SK-N-SH (cell line): ENCODE measurements at regions not wholly inside any gene's neighbourhood (a gene's known extent, or its start where the extent isn't known, plus 50 kb on each side); places are given as distances from the start of the nearest gene placed in this dataset.

Experiments
- CTCF ChIA-PET: fragments of 300-600, 350-600 bp; formaldehyde crosslinking; extraction: SDS; loops from one replicate; lab custom pipeline; 2021; lab: Yijun Ruan, JAX
- POLR2A ChIA-PET: fragments of 350-600 bp; sonication (Branson Sonifier 250); formaldehyde crosslinking; extraction: SDS; loops from one replicate; lab custom pipeline; 2020; ENCODE audit warnings: antibody characterized with exemption, inconsistent platforms; lab: Yijun Ruan, JAX
- DNase-seq: peaks from one replicate; pipeline ENCODE4 v3.0.0; 2012
- H2AFZ ChIP-seq: fragments of 200-600 bp; sonication (generic); 2 replicates; pipeline ENCODE4 v1.8.1; 2016; ENCODE audit warnings: antibody characterized with exemption, mild to moderate bottlenecking, low read depth
- H3F3A ChIP-seq: fragments of 200-600 bp; sonication (generic); replicated peaks from 2 replicates; pipeline ENCODE3; 2016; ENCODE audit warnings: antibody characterized with exemption, mild to moderate bottlenecking; ENCODE audit not compliant: insufficient read depth
- H3K27ac ChIP-seq, 2 experiments: fragments of 200-500 bp in 1 of 2; fragments of 200-600 bp in 1 of 2; sonication (Bioruptor generic) in 1 of 2; sonication (generic), shearing (Covaris generic) in 1 of 2; 2 replicates each; pipeline versions ENCODE4 v1.5.1 to v1.6.1; 2014 to 2016; ENCODE audit warnings: low read depth in 2 of 2, inconsistent platforms in 1 of 2, low read length in 1 of 2, mild to moderate bottlenecking in 1 of 2, mixed read lengths in 1 of 2
- H3K27me3 ChIP-seq: fragments of 200-600 bp; sonication (generic), shearing (Covaris generic); 2 replicates; pipeline ENCODE4 v1.6.1; 2016; ENCODE audit warnings: mixed run types; ENCODE audit not compliant: insufficient read depth
- H3K36me3 ChIP-seq, 2 experiments: fragments of 200-500 bp in 1 of 2; fragments of 200-600 bp in 1 of 2; sonication (Bioruptor generic) in 1 of 2; sonication (generic) in 1 of 2; replicated peaks in 1 of 2; 2 replicates each; pipeline versions ENCODE3 to v1.5.1; 2014 to 2016; ENCODE audit warnings: low read length in 1 of 2, mild to moderate bottlenecking in 1 of 2; ENCODE audit not compliant: insufficient read depth in 2 of 2, control insufficient read depth in 1 of 2
- H3K4me1 ChIP-seq, 2 experiments: fragments of 200-500 bp in 1 of 2; fragments of 200-600 bp in 1 of 2; sonication (Bioruptor generic) in 1 of 2; sonication (generic), shearing (Covaris generic) in 1 of 2; 2 replicates each; pipeline versions ENCODE4 v1.5.1 to v1.6.1; 2014 to 2016; ENCODE audit warnings: low read depth in 1 of 2, low read length in 1 of 2, mixed run types in 1 of 2; ENCODE audit not compliant: insufficient read depth in 2 of 2, control insufficient read depth in 1 of 2
- H3K4me2 ChIP-seq: fragments of 200-600 bp; sonication (generic), shearing (Covaris generic); 2 replicates; pipeline ENCODE4 v1.6.1; 2017; ENCODE audit warnings: mixed run types
- H3K4me3 ChIP-seq, 2 experiments: fragments of 200-500 bp in 1 of 2; fragments of 200-600 bp in 1 of 2; sonication (Bioruptor generic) in 1 of 2; sonication (generic), shearing (Covaris generic) in 1 of 2; 2 replicates each; pipeline versions ENCODE4 v1.5.1 to v1.8.1; 2014 to 2016; ENCODE audit warnings: low read depth in 2 of 2, inconsistent platforms in 1 of 2, low read length in 1 of 2, mild to moderate bottlenecking in 1 of 2, mixed read lengths in 1 of 2, moderate library complexity in 1 of 2
- H3K79me2 ChIP-seq: fragments of 200-600 bp; sonication (generic); 2 replicates; pipeline ENCODE4 v1.8.1; 2017; ENCODE audit warnings: mild to moderate bottlenecking; ENCODE audit not compliant: insufficient read depth
- H3K9ac ChIP-seq: fragments of 200-600 bp; sonication (generic); 2 replicates; pipeline ENCODE4 v1.6.1; 2017; ENCODE audit warnings: mixed run types
- H3K9me2 ChIP-seq: fragments of 200-600 bp; sonication (generic); 2 replicates; pipeline ENCODE4 v1.6.1; 2017; ENCODE audit warnings: mixed run types
- H3K9me3 ChIP-seq: fragments of 200-600 bp; sonication (generic); 2 replicates; pipeline ENCODE4 v1.6.1; 2017; ENCODE audit warnings: mixed run types, mild to moderate bottlenecking, moderate library complexity
- H4K20me1 ChIP-seq: fragments of 200-600 bp; sonication (generic); 2 replicates; pipeline ENCODE4 v1.6.1; 2017; ENCODE audit warnings: mild to moderate bottlenecking, mixed run types; ENCODE audit not compliant: insufficient read depth
- EP300 ChIP-seq, 2 experiments: IDR thresholded peaks; 2 replicates each; pipeline versions ENCODE4 v1.4.0 to v1.6.1; 2012; ENCODE audit warnings: borderline replicate concordance in 1 of 2, low read depth in 1 of 2, low read length in 1 of 2
- GATA2 ChIP-seq: sonication (generic); formaldehyde crosslinking; IDR thresholded peaks from 2 replicates; pipeline ENCODE4 v1.5.0; 2020; ENCODE audit warnings: mild to moderate bottlenecking, missing genetic modification reagents
- JUND ChIP-seq: IDR thresholded peaks from 2 replicates; pipeline ENCODE4 v1.4.0; 2012
- MEF2A ChIP-seq: IDR thresholded peaks from 2 replicates; pipeline ENCODE4 v1.4.0; 2012; ENCODE audit warnings: low read depth, borderline replicate concordance
- MXI1 ChIP-seq: IDR thresholded peaks from 2 replicates; pipeline ENCODE4 v1.6.1; 2012; ENCODE audit warnings: mild to moderate bottlenecking, low read depth, low read length, improper control_type of control experiment
- PBX3 ChIP-seq: IDR thresholded peaks from 2 replicates; pipeline ENCODE4; 2012
- RCOR1 ChIP-seq: fragments of 150-350 bp; IDR thresholded peaks from 2 replicates; pipeline ENCODE4 v1.6.1; 2017; ENCODE audit warnings: antibody characterized with exemption, low read length
- RFX5 ChIP-seq: IDR thresholded peaks from 2 replicates; pipeline ENCODE4 v1.6.1; 2012; ENCODE audit warnings: mild to moderate bottlenecking, improper control_type of control experiment, low read length
- TCF12 ChIP-seq: IDR thresholded peaks from 2 replicates; pipeline ENCODE4 v1.4.0; 2012
- ZBTB33 ChIP-seq: IDR thresholded peaks from 2 replicates; pipeline ENCODE4 v1.4.0; 2012; ENCODE audit warnings: low read depth, borderline replicate concordance
- WGBS: methylation state at CpG from one replicate; pipeline ENCODE4 v1.1.6; 2017; ENCODE audit warnings: low lambda C conversion rate; 5-methylcytosine and 5-hydroxymethylcytosine counted together

GRCh38 chr4:107253579-107254068, 217.5 kb upstream of the DKK2 start:
- peak; percentile 29; the same call in 1 of the 2 replicates for TF ChIP-seq TCF12
- 0 out of 2 replicates have a peak, but pooled peaks have one; percentile 6 for TF ChIP-seq JUND
- TF ChIP-seq RCOR1 = 0 out of 2 replicates have a peak, but pooled peaks have one; percentile 13
- no peak for TF ChIP-seq ZBTB33
- TF ChIP-seq RFX5 = no peak
- peak in 1 of 2 experiments; percentile 75; a peak in 2 of 4 replicates for TF ChIP-seq EP300 (IDR thresholded peaks at IDR 0.05; ENCODE audit: borderline replicate concordance in 1 of 2, low read depth in 1 of 2, low read length in 1 of 2)
- no peak for TF ChIP-seq MEF2A
- 0 out of 2 replicates have a peak, but pooled peaks have one; percentile 10 for TF ChIP-seq PBX3
- TF ChIP-seq GATA2 (CRISPR knock-in tag) = peak; percentile 26; the same call in 1 of the 2 replicates
- CTCF ChIA-PET = interaction anchor here (0.7 to 1.1 kb wide), 2 partner anchors 10 to 577 kb away, joined by 3 read pairs; no protein-coding TSS in a partner anchor

GRCh38 chr4:107253090-107253489, 217.0 kb upstream of the DKK2 start:
- TF ChIP-seq RFX5 = no peak
- 0 out of 2 replicates have a peak, but pooled peaks have one; percentile 15 for TF ChIP-seq MXI1
- no peaks in the 10 kb centered on the region for H3K9me3 ChIP-seq
- 53% methylated on average over 4 of the region's 4 CpGs for WGBS
- peaks cover 34% of the 10 kb centered on the region for H3F3A ChIP-seq
- peak overlapping the region in 1 of 2 experiments; percentile 92; a peak in 2 of 4 replicates for H3K27ac ChIP-seq
- POLR2A ChIA-PET = no interaction called here
- no peak for DNase-seq
- no peaks in the 10 kb centered on the region for H4K20me1 ChIP-seq
- no peak overlapping the region for H3K9ac ChIP-seq
- no peaks in the 10 kb centered on the region for H3K36me3 ChIP-seq
- no peak overlapping the region for H3K4me3 ChIP-seq
- H3K79me2 ChIP-seq = no peaks in the 10 kb centered on the region
- no peak overlapping the region for H2AFZ ChIP-seq
- peaks cover 15 to 47% of the 10 kb centered on the region in 2 experiments for H3K4me1 ChIP-seq
- H3K9me2 ChIP-seq = no peaks in the 10 kb centered on the region
- no peaks in the 10 kb centered on the region for H3K27me3 ChIP-seq
- H3K4me2 ChIP-seq = no peak overlapping the region
- CTCF ChIA-PET = interaction anchor here (0.8 to 1.1 kb wide), 2 partner anchors 9 to 80 kb away, joined by 3 read pairs; no protein-coding TSS in a partner anchor

More at GRCh38 chr4:107253579-107254068, 217.5 kb upstream of the DKK2 start:
- no peaks in the 10 kb centered on the region for H3K36me3 ChIP-seq
- POLR2A ChIA-PET = no interaction called here
- H3K4me3 ChIP-seq = no peak overlapping the region
- H4K20me1 ChIP-seq = no peaks in the 10 kb centered on the region
- H3K4me1 ChIP-seq = peaks cover 19 to 44% of the 10 kb centered on the region in 2 experiments
- no peak overlapping the region for H3K9ac ChIP-seq
- peaks cover 36% of the 10 kb centered on the region for H3F3A ChIP-seq
- H3K27ac ChIP-seq = peak overlapping the region in 1 of 2 experiments; percentile 92; a peak in 2 of 4 replicates
- no peaks in the 10 kb centered on the region for H3K27me3 ChIP-seq
- H3K9me3 ChIP-seq = no peaks in the 10 kb centered on the region
- WGBS = 21% methylated on average over 3 of the region's 3 CpGs
- no peak overlapping the region for H2AFZ ChIP-seq
- H3K4me2 ChIP-seq = no peak overlapping the region
- DNase-seq = no peak
- no peaks in the 10 kb centered on the region for H3K79me2 ChIP-seq
- no peaks in the 10 kb centered on the region for H3K9me2 ChIP-seq
